GM23248 (cell line): ENCODE measurements at regions not wholly inside any gene's neighbourhood (a gene's known extent, or its start where the extent isn't known, plus 50 kb on each side); places are given as distances from the start of the nearest gene placed in this dataset.
"Not testable (repeated sequence)": the region's sequence is repeated elsewhere in the genome, so short reads cannot be mapped to it uniquely, and the experiment has no call there.

Experiments
- DNase-seq: peaks from one replicate; pipeline ENCODE4 v3.0.0-alpha.2; 2015
- H2AFZ ChIP-seq: fragments of 200-600 bp; sonication (generic); 2 replicates; pipeline ENCODE4 v1.6.1; 2016; ENCODE audit warnings: antibody characterized with exemption
- H3F3A ChIP-seq: fragments of 200-600 bp; sonication (generic); 2 replicates; pipeline ENCODE4 v1.6.1; 2016; ENCODE audit warnings: mild to moderate bottlenecking, antibody characterized with exemption, mixed run types; ENCODE audit not compliant: insufficient read depth
- H3K27ac ChIP-seq: fragments of 200-600 bp; sonication (generic); 2 replicates; pipeline ENCODE4 v1.5.1; 2016; ENCODE audit warnings: mild to moderate bottlenecking
- H3K27me3 ChIP-seq: fragments of 200-600 bp; sonication (generic); replicated peaks from 2 replicates; pipeline ENCODE4 v1.6.1; 2016; ENCODE audit warnings: mild to moderate bottlenecking; ENCODE audit not compliant: insufficient read depth
- H3K36me3 ChIP-seq: fragments of 200-600 bp; sonication (generic); 2 replicates; pipeline ENCODE4 v1.6.1; 2016; ENCODE audit warnings: low read depth, mild to moderate bottlenecking
- H3K4me1 ChIP-seq: fragments of 200-600 bp; sonication (generic); 2 replicates; pipeline ENCODE4 v1.6.1; 2016; ENCODE audit warnings: mild to moderate bottlenecking; ENCODE audit not compliant: insufficient read depth
- H3K4me2 ChIP-seq: fragments of 200-600 bp; sonication (generic); one replicate; pipeline ENCODE4 v1.6.1; 2016; ENCODE audit warnings: mild to moderate bottlenecking; ENCODE audit not compliant: unreplicated experiment
- H3K4me3 ChIP-seq: fragments of 200-600 bp; sonication (generic); 2 replicates; pipeline ENCODE4 v1.5.1; 2016; ENCODE audit warnings: mild to moderate bottlenecking
- H3K79me2 ChIP-seq: fragments of 200-600 bp; sonication (generic); 2 replicates; pipeline ENCODE4 v1.6.1; 2016; ENCODE audit warnings: mild to moderate bottlenecking; ENCODE audit not compliant: insufficient read depth
- H3K9ac ChIP-seq: fragments of 200-600 bp; sonication (generic); 2 replicates; pipeline ENCODE4 v1.6.1; 2016; ENCODE audit warnings: mild to moderate bottlenecking
- H3K9me2 ChIP-seq: fragments of 200-600 bp; sonication (generic); 2 replicates; pipeline ENCODE4 v1.6.1; 2016; ENCODE audit warnings: mixed run types, mild to moderate bottlenecking, moderate library complexity; ENCODE audit not compliant: insufficient read depth
- H3K9me3 ChIP-seq: fragments of 200-600 bp; sonication (generic); one replicate; pipeline ENCODE4 v1.6.1; 2017; ENCODE audit warnings: low read depth
- H4K20me1 ChIP-seq: fragments of 200-600 bp; sonication (generic); 2 replicates; pipeline ENCODE4 v1.6.0; 2016; ENCODE audit not compliant: insufficient read depth
- EZH2 ChIP-seq: fragments of 200-600 bp; sonication (generic); IDR thresholded peaks from 2 replicates; pipeline ENCODE4 v1.6.1; 2018; ENCODE audit warnings: antibody characterized with exemption, mild to moderate bottlenecking; ENCODE audit not compliant: insufficient read depth, poor library complexity, severe bottlenecking
- EZH2phosphoT487 ChIP-seq: fragments of 200-600 bp; sonication (generic); IDR thresholded peaks from 2 replicates; pipeline ENCODE4 v1.6.1; 2018; ENCODE audit warnings: antibody characterized with exemption, moderate library complexity, mild to moderate bottlenecking, low read depth; ENCODE audit not compliant: insufficient read depth
- WGBS, 2 experiments: methylation state at CpG; one replicate each; pipeline ENCODE4 v1.1.6; 2015 to 2017; ENCODE audit warnings: low lambda C conversion rate in 2 of 2, low coverage in 1 of 2; ENCODE audit errors: missing lambda C conversion rate in 2 of 2; 5-methylcytosine and 5-hydroxymethylcytosine counted together
- in situ Hi-C: fragments of 300-500 bp; cut with MboI; formaldehyde crosslinking; loops from 2 replicates; pipeline ENCODE4 v1.15.0; 2020

- no peak overlapping the region for H3K27ac ChIP-seq
- no peaks in the 10 kb centered on the region for H3K79me2 ChIP-seq
- H3K4me2 ChIP-seq = no peak overlapping the region
- TF ChIP-seq EZH2phosphoT487 = no peak
- no peak for TF ChIP-seq EZH2
- H3K4me1 ChIP-seq = no peaks in the 10 kb centered on the region
- in situ Hi-C loops = no loop called here
- H3F3A ChIP-seq = no peaks in the 10 kb centered on the region
- 81 to 84% methylated on average over 2 of the region's 2 CpGs for WGBS, 2 experiments
- H3K9ac ChIP-seq = no peak overlapping the region
- no peak overlapping the region for H3K4me3 ChIP-seq
- H3K27me3 ChIP-seq = no peaks in the 10 kb centered on the region
- H4K20me1 ChIP-seq = no peaks in the 10 kb centered on the region
- H3K36me3 ChIP-seq = no peaks in the 10 kb centered on the region
- H3K9me2 ChIP-seq = no peaks in the 10 kb centered on the region
- H2AFZ ChIP-seq = no peak overlapping the region
- H3K9me3 ChIP-seq = no peaks in the 10 kb centered on the region
- DNase-seq = no peak
Measured at GRCh38 chr15:66966256-66966655, 99.1 kb upstream of the SMAD3 start.

GRCh38 chr15:66968806-66969596, 96.4 kb upstream of the SMAD3 start:
- H3K36me3 ChIP-seq = no peaks in the 10 kb centered on the region
- no peak overlapping the region for H3K4me3 ChIP-seq
- H3K9me3 ChIP-seq = no peaks in the 10 kb centered on the region
- 82 to 85% methylated on average over 10 of the region's 10 CpGs for WGBS, 2 experiments
- H3K4me1 ChIP-seq = no peaks in the 10 kb centered on the region
- no peak overlapping the region for H2AFZ ChIP-seq
- in situ Hi-C loops = no loop called here
- DNase-seq = no peak
- H3K27me3 ChIP-seq = no peaks in the 10 kb centered on the region
- no peaks in the 10 kb centered on the region for H3K9me2 ChIP-seq
- no peaks in the 10 kb centered on the region for H3K79me2 ChIP-seq
- no peaks in the 10 kb centered on the region for H3F3A ChIP-seq
- no peak overlapping the region for H3K27ac ChIP-seq
- H3K9ac ChIP-seq = no peak overlapping the region
- no peak overlapping the region for H3K4me2 ChIP-seq
- TF ChIP-seq EZH2 (no peak), EZH2phosphoT487 (no peak)
- H4K20me1 ChIP-seq = no peaks in the 10 kb centered on the region

GRCh38 chr15:66974131-66974530, 91.3 kb upstream of the SMAD3 start:
- H3K4me2 ChIP-seq, DNase-seq, H3K27ac ChIP-seq, H3K9ac ChIP-seq, H3F3A ChIP-seq, H3K36me3 ChIP-seq, H3K4me3 ChIP-seq, H3K9me3 ChIP-seq, H2AFZ ChIP-seq, H4K20me1 ChIP-seq, H3K79me2 ChIP-seq, H3K27me3 ChIP-seq, H3K9me2 ChIP-seq, H3K4me1 ChIP-seq, in situ Hi-C loops: not testable (repeated sequence)
- WGBS, 2 experiments = 84 to 85% methylated on average over 10 of the region's 10 CpGs

- DNase-seq, H2AFZ ChIP-seq, H3K9me2 ChIP-seq, H3K9me3 ChIP-seq, H3F3A ChIP-seq, H3K27ac ChIP-seq, H3K4me1 ChIP-seq, in situ Hi-C loops, H3K79me2 ChIP-seq, H3K9ac ChIP-seq, H4K20me1 ChIP-seq, H3K27me3 ChIP-seq, H3K4me2 ChIP-seq, H3K36me3 ChIP-seq, H3K4me3 ChIP-seq: not testable (repeated sequence)
- WGBS, 2 experiments = 74% methylated on average over 18 of the region's 18 CpGs
Measured at GRCh38 chr15:66976106-66976640, 89.2 kb upstream of the SMAD3 start.

- H3K4me2 ChIP-seq, in situ Hi-C loops, H3K9me3 ChIP-seq, DNase-seq, H3K27ac ChIP-seq, H3K79me2 ChIP-seq, H2AFZ ChIP-seq, H3K9ac ChIP-seq, H4K20me1 ChIP-seq, H3K4me1 ChIP-seq, H3K36me3 ChIP-seq, H3K27me3 ChIP-seq, H3K4me3 ChIP-seq, H3F3A ChIP-seq, H3K9me2 ChIP-seq: not testable (repeated sequence)
- WGBS, 2 experiments = 55 to 73% methylated on average over 3 of the region's 3 CpGs
Measured at GRCh38 chr15:66980326-66980725, 85.1 kb upstream of the SMAD3 start.
